ENCODE measurements at regions not wholly inside any gene's neighbourhood (a gene's known extent, or its start where the extent isn't known, plus 50 kb on each side); places are given as distances from the start of the nearest gene placed in this dataset.

GRCh38 chr11:106594751-106595351, 423.4 kb downstream of the GUCY1A2 start:
- TF ChIP-seq, protein P1, sequence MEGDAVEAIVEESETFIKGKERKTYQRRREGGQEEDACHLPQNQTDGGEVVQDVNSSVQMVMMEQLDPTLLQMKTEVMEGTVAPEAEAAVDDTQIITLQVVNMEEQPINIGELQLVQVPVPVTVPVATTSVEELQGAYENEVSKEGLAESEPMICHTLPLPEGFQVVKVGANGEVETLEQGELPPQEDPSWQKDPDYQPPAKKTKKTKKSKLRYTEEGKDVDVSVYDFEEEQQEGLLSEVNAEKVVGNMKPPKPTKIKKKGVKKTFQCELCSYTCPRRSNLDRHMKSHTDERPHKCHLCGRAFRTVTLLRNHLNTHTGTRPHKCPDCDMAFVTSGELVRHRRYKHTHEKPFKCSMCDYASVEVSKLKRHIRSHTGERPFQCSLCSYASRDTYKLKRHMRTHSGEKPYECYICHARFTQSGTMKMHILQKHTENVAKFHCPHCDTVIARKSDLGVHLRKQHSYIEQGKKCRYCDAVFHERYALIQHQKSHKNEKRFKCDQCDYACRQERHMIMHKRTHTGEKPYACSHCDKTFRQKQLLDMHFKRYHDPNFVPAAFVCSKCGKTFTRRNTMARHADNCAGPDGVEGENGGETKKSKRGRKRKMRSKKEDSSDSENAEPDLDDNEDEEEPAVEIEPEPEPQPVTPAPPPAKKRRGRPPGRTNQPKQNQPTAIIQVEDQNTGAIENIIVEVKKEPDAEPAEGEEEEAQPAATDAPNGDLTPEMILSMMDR (conservative IDR thresholded peaks at IDR 0.05), result no peak
- no peak for TF ChIP-seq ZFX (IDR thresholded peaks at IDR 0.05)
- no peak overlapping the region for H3K27ac ChIP-seq

DNA sequence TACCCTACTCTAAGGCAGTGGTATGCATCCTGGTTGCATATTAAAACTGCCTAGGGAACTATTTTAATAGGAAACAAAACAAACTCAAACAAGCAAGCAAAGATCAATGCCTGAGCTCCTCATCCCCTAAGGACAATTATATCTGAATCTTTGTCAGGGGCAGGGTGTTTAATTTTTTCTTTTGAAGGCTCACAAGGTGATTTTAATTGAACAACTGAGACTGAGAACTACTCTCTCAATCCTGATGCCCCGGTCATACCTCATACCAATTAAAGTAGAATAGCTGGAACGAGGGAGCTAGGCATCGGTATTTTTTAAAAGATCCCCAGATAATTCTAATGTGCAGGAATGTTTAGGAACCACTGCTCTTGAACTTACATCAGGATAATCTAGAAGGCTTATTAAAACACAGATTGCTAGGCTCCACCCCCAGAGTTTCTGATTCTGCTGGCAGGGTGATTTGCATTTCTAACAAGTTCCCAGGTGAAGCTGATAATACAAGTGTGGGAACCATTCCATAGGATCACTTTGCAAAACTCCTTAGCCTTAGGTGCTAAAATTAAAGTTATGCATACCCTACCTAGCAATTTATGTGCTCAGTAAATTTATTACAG, 416.5 kb downstream of the GUCY1A2 start:
- H3K27ac ChIP-seq, result no peak overlapping the region
- TF ChIP-seq ZFX (IDR thresholded peaks at IDR 0.05), result no peak
- TF ChIP-seq, protein P1 (conservative IDR thresholded peaks at IDR 0.05), result no peak

- no peak for TF ChIP-seq ZFX (IDR thresholded peaks at IDR 0.05)
- TF ChIP-seq, protein P1 (conservative IDR thresholded peaks at IDR 0.05), result no peak
- no peak overlapping the region for H3K27ac ChIP-seq
These were observed 409.6 kb downstream of the GUCY1A2 start for GRCh38 chr11:106608677-106609076.

- no peak overlapping the region for H3K27ac ChIP-seq
- TF ChIP-seq, protein P1 (conservative IDR thresholded peaks at IDR 0.05), result no peak
These were observed 404.0 kb downstream of the GUCY1A2 start for GRCh38 chr11:106614262-106614661.

DNA sequence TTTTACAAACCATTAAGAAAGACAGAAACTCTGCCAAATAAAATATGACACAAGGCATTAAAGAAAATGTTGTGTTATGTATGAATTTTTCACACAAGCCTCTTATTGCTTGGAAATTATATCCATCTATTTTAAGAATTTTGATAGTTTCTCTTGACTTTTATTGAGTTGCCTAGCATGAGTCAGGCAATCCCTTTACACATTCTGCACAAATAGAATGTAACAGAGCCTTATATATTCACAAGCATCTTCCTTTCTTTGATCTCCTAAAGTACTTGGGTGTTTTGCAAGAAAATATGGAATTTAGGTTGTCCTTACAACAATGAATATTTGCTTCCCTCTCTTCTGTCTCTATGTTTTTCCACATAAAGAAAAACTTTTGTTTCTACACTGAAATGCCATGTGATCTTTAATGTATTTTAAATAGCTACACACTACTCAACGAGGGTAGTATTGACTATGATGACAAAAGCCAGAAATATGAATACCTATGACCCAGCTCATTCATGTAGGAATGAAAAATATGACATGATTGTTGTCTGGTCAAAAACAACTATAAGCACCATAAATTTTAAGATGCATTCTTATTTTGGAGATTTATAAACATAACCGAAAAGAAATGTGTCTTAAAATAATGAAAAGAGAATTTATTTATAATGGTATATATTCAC, 398.8 kb downstream of the GUCY1A2 start:
- TF ChIP-seq, protein P1 (conservative IDR thresholded peaks at IDR 0.05), result no peak
- TF ChIP-seq ZFX (IDR thresholded peaks at IDR 0.05), result no peak
- no peak overlapping the region for H3K27ac ChIP-seq

- TF ChIP-seq, protein P1 (conservative IDR thresholded peaks at IDR 0.05), result no peak
- no peak for TF ChIP-seq ZFX (IDR thresholded peaks at IDR 0.05)
These were observed 396.8 kb downstream of the GUCY1A2 start for GRCh38 chr11:106621484-106621883.

More at GRCh38 chr11:106621484-106621883, 396.8 kb downstream of the GUCY1A2 start:
- no peak overlapping the region for H3K27ac ChIP-seq
